WTC11 (cell line): ENCODE measurements at regions not wholly inside any gene's neighbourhood (a gene's known extent, or its start where the extent isn't known, plus 50 kb on each side); places are given as distances from the start of the nearest gene placed in this dataset.

Experiments
- ATAC-seq: fragments of 200-7000 bp; cut with Tn5 transposase; 2 replicates; pipeline ENCODE4 v1.10.0; 2021; ENCODE audit warnings: mild to moderate bottlenecking, moderate library complexity
- CTCF ChIA-PET: fragments of 300-600 bp; sonication (Branson Sonifier 250); formaldehyde crosslinking; loops from one replicate; lab custom pipeline; 2021; ENCODE audit warnings: antibody characterized with exemption; lab: Charles Lee
- POLR2A ChIA-PET: fragments of 350-600 bp; sonication (Branson Sonifier 250); formaldehyde crosslinking; loops from one replicate; lab custom pipeline; 2021; ENCODE audit warnings: antibody characterized with exemption; lab: Charles Lee
- DNase-seq: peaks from one replicate; pipeline ENCODE4 v3.0.0; 2021; ENCODE audit warnings: low spot score
- H3K27ac Mint-ChIP-seq: 2 replicates; pipeline ENCODE4 v1.8.0; 2021; ENCODE audit warnings: mixed read lengths
- H3K27me3 Mint-ChIP-seq: 2 replicates; pipeline ENCODE4 v1.8.0; 2021; ENCODE audit warnings: low read depth, mild to moderate bottlenecking, moderate library complexity, mixed read lengths
- H3K36me3 Mint-ChIP-seq: 2 replicates; pipeline ENCODE4 v1.8.0; 2021; ENCODE audit warnings: mixed read lengths
- H3K4me1 Mint-ChIP-seq: 2 replicates; pipeline ENCODE4 v1.8.0; 2022; ENCODE audit warnings: mixed read lengths
- H3K4me3 Mint-ChIP-seq: 2 replicates; pipeline ENCODE4 v1.8.0; 2021; ENCODE audit warnings: mild to moderate bottlenecking, moderate library complexity, mixed read lengths
- H3K9me3 Mint-ChIP-seq: 2 replicates; pipeline ENCODE4 v1.8.0; 2021; ENCODE audit warnings: mixed read lengths
- ATF1 ChIP-seq: sonication (generic); formaldehyde crosslinking; IDR thresholded peaks from 2 replicates; pipeline ENCODE4 v1.8.1; 2023; ENCODE audit warnings: mild to moderate bottlenecking, moderate library complexity, missing genetic modification reagents
- ELF4 ChIP-seq: sonication (generic); formaldehyde crosslinking; IDR thresholded peaks from 2 replicates; pipeline ENCODE4 v1.8.1; 2022; ENCODE audit warnings: low read depth, mild to moderate bottlenecking, moderate library complexity, missing genetic modification reagents
- ERG ChIP-seq: fragments of 250-450 bp; sonication (Bioruptor Pico); IDR thresholded peaks from 2 replicates; pipeline ENCODE4 v1.8.0; 2021; ENCODE audit warnings: mild to moderate bottlenecking
- FOXJ3 ChIP-seq: sonication (generic); formaldehyde crosslinking; IDR thresholded peaks from 2 replicates; pipeline ENCODE4 v1.9.0; 2021; ENCODE audit warnings: missing genetic modification reagents, mild to moderate bottlenecking, borderline replicate concordance
- FOXP1 ChIP-seq: sonication (generic); formaldehyde crosslinking; IDR thresholded peaks from 2 replicates; pipeline ENCODE4 v1.8.0; 2022; ENCODE audit warnings: missing genetic modification reagents, mild to moderate bottlenecking, moderate library complexity, borderline replicate concordance
- FOXP4 ChIP-seq: sonication (generic); formaldehyde crosslinking; IDR thresholded peaks from 2 replicates; pipeline ENCODE4 v1.8.0; 2022; ENCODE audit warnings: mild to moderate bottlenecking, missing genetic modification reagents
- GRHL2 ChIP-seq: fragments of 250-450 bp; sonication (Bioruptor Pico); IDR thresholded peaks from 2 replicates; pipeline ENCODE4 v1.8.0; 2022; ENCODE audit warnings: mild to moderate bottlenecking, moderate library complexity; ENCODE audit not compliant: insufficient replicate concordance, severe bottlenecking
- GTF2I ChIP-seq: fragments of 250-450 bp; sonication (Bioruptor Pico); conservative IDR thresholded peaks from 2 replicates; pipeline ENCODE4 v1.4.0; 2021; ENCODE audit warnings: mild to moderate bottlenecking
- JUN ChIP-seq: sonication (generic); formaldehyde crosslinking; IDR thresholded peaks from 2 replicates; pipeline ENCODE4 v1.8.0; 2023; ENCODE audit warnings: mild to moderate bottlenecking, missing genetic modification reagents
- MAX ChIP-seq: sonication (generic); formaldehyde crosslinking; IDR thresholded peaks from 2 replicates; pipeline ENCODE4 v1.8.0; 2022; ENCODE audit warnings: mild to moderate bottlenecking, missing genetic modification reagents
- MXD4 ChIP-seq: fragments of 250-450 bp; sonication (Bioruptor Pico); IDR thresholded peaks from 2 replicates; pipeline ENCODE4 v1.8.0; 2021; ENCODE audit warnings: mild to moderate bottlenecking, moderate library complexity, borderline replicate concordance
- NR2C2 ChIP-seq: sonication (generic); formaldehyde crosslinking; IDR thresholded peaks from 2 replicates; pipeline ENCODE4 v1.8.0; 2022; ENCODE audit warnings: mild to moderate bottlenecking, missing genetic modification reagents
- NR3C1 ChIP-seq: sonication (generic); formaldehyde crosslinking; conservative IDR thresholded peaks from 2 replicates; pipeline ENCODE4 v1.8.1; 2023; ENCODE audit warnings: low read depth, mild to moderate bottlenecking, missing genetic modification reagents
- OVOL2 ChIP-seq: fragments of 250-450 bp; sonication (Bioruptor Pico); IDR thresholded peaks from 2 replicates; pipeline ENCODE4 v1.9.0; 2021; ENCODE audit warnings: mild to moderate bottlenecking, borderline replicate concordance
- PRDM15 ChIP-seq: sonication (generic); formaldehyde crosslinking; IDR thresholded peaks from 2 replicates; pipeline ENCODE4 v1.8.0; 2022; ENCODE audit warnings: missing genetic modification reagents
- PRRX2 ChIP-seq: fragments of 250-450 bp; sonication (Bioruptor Pico); IDR thresholded peaks from 2 replicates; pipeline ENCODE4 v1.8.0; 2021; ENCODE audit warnings: mild to moderate bottlenecking
- SOX15 ChIP-seq: fragments of 250-450 bp; sonication (Bioruptor Pico); IDR thresholded peaks from 2 replicates; pipeline ENCODE4 v1.9.0; 2021; ENCODE audit warnings: mild to moderate bottlenecking
- STAT6 ChIP-seq: sonication (generic); formaldehyde crosslinking; conservative IDR thresholded peaks from 2 replicates; pipeline ENCODE4 v1.8.1; 2023; ENCODE audit warnings: mild to moderate bottlenecking, low read depth, missing genetic modification reagents, moderate library complexity
- ZNF232 ChIP-seq: sonication (generic); formaldehyde crosslinking; IDR thresholded peaks from 2 replicates; pipeline ENCODE4 v1.8.0; 2022; ENCODE audit warnings: mild to moderate bottlenecking, missing genetic modification reagents
- ZNF396 ChIP-seq: fragments of 250-450 bp; sonication (Bioruptor Pico); IDR thresholded peaks from 2 replicates; pipeline ENCODE4 v1.8.0; 2021; ENCODE audit warnings: mild to moderate bottlenecking, moderate library complexity, borderline replicate concordance
- ZNF532 ChIP-seq: fragments of 250-450 bp; sonication (Bioruptor Pico); IDR thresholded peaks from 2 replicates; pipeline ENCODE4 v1.9.0; 2021; ENCODE audit warnings: mild to moderate bottlenecking, borderline replicate concordance
- ZNF671 ChIP-seq: fragments of 250-450 bp; sonication (Bioruptor Pico); IDR thresholded peaks from 2 replicates; pipeline ENCODE4 v1.8.0; 2021; ENCODE audit warnings: mild to moderate bottlenecking

GRCh38 chr3:159914426-159914825 lies 74.2 kb upstream of the IL12A start:
- ChIA-PET POLR2A (no interaction called here), CTCF (interaction anchor here (1.1 kb wide), 1 partner anchor 92 kb away, joined by 3 read pairs; no protein-coding TSS in a partner anchor)
- no peak for DNase-seq
- Mint-ChIP-seq H3K36me3 (no peaks in the 10 kb centered on the region), H3K4me3 (no peak overlapping the region), H3K9me3 (no peaks in the 10 kb centered on the region), H3K27ac (no peak overlapping the region), H3K4me1 (no peaks in the 10 kb centered on the region), H3K27me3 (no peaks in the 10 kb centered on the region; the same call in 1 of the 2 replicates)
- TF ChIP-seq MAX: no peak
- no peak for TF ChIP-seq ZNF532 (CRISPR knock-in tag)
- no peak for TF ChIP-seq NR2C2 (CRISPR knock-in tag)
- TF ChIP-seq ZNF396: no peak
- no peak for TF ChIP-seq MXD4 (CRISPR knock-in tag)
- no peak for TF ChIP-seq PRRX2
- TF ChIP-seq FOXP1 (CRISPR knock-in tag): no peak
- TF ChIP-seq OVOL2 (CRISPR knock-in tag): no peak
- TF ChIP-seq ELF4: no peak
- no peak for ATAC-seq

GRCh38 chr3:159916052-159916451 lies 72.6 kb upstream of the IL12A start:
- ChIA-PET POLR2A (no interaction called here), CTCF (interaction anchor here (0.9 kb wide), 1 partner anchor 39 kb away, joined by 3 read pairs; no protein-coding TSS in a partner anchor)
- DNase-seq: no peak
- ATAC-seq: no peak
- Mint-ChIP-seq H3K9me3 (no peaks in the 10 kb centered on the region), H3K27ac (no peak overlapping the region), H3K36me3 (no peaks in the 10 kb centered on the region), H3K4me1 (no peaks in the 10 kb centered on the region), H3K27me3 (no peaks in the 10 kb centered on the region; the same call in 1 of the 2 replicates), H3K4me3 (no peak overlapping the region)
- TF ChIP-seq PRDM15 (CRISPR knock-in tag) (no peak), FOXJ3 (CRISPR knock-in tag) (no peak), STAT6 (CRISPR knock-in tag) (no peak), ZNF671 (CRISPR knock-in tag) (no peak), FOXP4 (CRISPR knock-in tag) (no peak), JUN (no peak), ERG (CRISPR knock-in tag) (no peak), GRHL2 (no peak), NR3C1 (CRISPR knock-in tag) (no peak), ZNF232 (no peak), ZNF396 (no peak), SOX15 (no peak), GTF2I (CRISPR knock-in tag) (no peak), ATF1 (no peak)
